ENCODE measurements at regions not wholly inside any gene's neighbourhood (a gene's known extent, or its start where the extent isn't known, plus 50 kb on each side); places are given as distances from the start of the nearest gene placed in this dataset.

DNA sequence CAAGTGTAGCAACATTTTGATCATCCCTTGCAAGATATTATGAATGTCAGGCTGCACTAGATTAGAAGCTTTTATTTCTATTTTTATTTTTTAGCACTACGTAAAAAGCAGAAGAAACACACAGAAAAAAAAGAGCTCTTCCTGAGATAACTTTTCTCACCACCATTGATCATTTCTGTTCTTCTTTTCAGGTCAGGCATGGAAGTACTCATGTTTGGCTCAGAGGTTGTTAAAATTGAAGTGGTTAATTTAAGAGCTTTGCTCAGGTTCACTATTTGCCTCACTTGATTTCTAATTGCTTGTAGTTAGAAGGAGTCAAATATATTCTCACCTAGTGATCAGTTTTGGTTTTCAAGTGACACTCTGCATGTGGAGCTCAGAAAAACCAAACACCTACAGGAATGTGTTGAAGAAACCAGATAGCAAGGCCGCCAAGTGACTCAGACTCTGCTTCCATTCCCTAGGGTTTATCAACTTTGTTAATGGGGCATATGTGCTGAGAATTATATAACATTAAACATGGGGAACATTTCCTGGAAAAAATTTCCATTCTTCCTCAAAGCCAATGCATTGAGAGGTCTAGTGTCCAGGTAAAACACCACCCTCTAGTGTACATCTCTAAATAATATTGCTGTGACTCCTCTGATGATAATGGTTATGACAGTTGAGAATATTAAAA lies 679.8 kb downstream of the CETN3 start:
- ATAC-seq (ENCODE audit: insufficient read depth, low FRiP score) (no peak), DNase-seq (no peak)
- H3K4me1 ChIP-seq (ENCODE audit: control insufficient read depth in 5 of 5, insufficient read depth in 5 of 5, low read length in 5 of 5), result peaks cover 0 to 16% (median 6%) of the 10 kb centered on the region in 5 donors
- 70 to 73% methylated on average over 2 of the region's 2 CpGs for WGBS, 2 donors
- H3K27me3 ChIP-seq (ENCODE audit: control insufficient read depth in 3 of 3, insufficient read depth in 3 of 3, low read length in 2 of 3), result no peaks in the 10 kb centered on the region
- TF ChIP-seq, protein P1, sequence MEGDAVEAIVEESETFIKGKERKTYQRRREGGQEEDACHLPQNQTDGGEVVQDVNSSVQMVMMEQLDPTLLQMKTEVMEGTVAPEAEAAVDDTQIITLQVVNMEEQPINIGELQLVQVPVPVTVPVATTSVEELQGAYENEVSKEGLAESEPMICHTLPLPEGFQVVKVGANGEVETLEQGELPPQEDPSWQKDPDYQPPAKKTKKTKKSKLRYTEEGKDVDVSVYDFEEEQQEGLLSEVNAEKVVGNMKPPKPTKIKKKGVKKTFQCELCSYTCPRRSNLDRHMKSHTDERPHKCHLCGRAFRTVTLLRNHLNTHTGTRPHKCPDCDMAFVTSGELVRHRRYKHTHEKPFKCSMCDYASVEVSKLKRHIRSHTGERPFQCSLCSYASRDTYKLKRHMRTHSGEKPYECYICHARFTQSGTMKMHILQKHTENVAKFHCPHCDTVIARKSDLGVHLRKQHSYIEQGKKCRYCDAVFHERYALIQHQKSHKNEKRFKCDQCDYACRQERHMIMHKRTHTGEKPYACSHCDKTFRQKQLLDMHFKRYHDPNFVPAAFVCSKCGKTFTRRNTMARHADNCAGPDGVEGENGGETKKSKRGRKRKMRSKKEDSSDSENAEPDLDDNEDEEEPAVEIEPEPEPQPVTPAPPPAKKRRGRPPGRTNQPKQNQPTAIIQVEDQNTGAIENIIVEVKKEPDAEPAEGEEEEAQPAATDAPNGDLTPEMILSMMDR (IDR thresholded peaks at IDR 0.05; ENCODE audit: control extremely low read depth, extremely low read depth), result no peak
- H3K9me3 ChIP-seq (ENCODE audit: control insufficient read depth in 4 of 4, insufficient read depth in 3 of 4, low read length in 3 of 4), result no peaks in the 10 kb centered on the region
- no peaks in the 10 kb centered on the region for H3K36me3 ChIP-seq (ENCODE audit: control insufficient read depth in 4 of 4, insufficient read depth in 4 of 4, low read length in 4 of 4)
- H3K9ac ChIP-seq (ENCODE audit: insufficient read depth in 1 of 2, low read length in 2 of 2), result no peak overlapping the region
- H3K27ac ChIP-seq (ENCODE audit: low read depth in 1 of 2, low read length in 1 of 2), result no peak overlapping the region
- no peak overlapping the region for H3K4me3 ChIP-seq

DNA sequence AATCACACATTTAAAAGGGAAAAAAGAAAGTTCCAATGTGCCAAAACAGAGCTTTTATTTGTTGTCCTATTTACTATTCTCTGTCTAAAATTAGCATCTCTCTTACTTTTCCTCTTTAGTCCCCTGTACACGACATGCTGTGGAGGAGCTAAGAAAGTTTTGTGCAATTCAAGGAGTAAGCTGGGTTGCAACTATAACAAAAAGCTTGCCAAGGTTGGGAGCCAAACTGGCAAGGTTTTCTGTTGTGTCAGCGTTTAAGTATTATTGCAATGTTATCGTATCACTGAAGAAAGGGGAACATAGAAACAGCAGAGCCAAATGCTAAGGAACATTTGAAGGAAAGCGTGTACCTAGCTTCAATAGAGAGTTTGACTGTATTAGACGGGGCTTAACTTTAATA lies 680.8 kb downstream of the CETN3 start:
- H3K4me3 ChIP-seq, result no peak overlapping the region

DNA sequence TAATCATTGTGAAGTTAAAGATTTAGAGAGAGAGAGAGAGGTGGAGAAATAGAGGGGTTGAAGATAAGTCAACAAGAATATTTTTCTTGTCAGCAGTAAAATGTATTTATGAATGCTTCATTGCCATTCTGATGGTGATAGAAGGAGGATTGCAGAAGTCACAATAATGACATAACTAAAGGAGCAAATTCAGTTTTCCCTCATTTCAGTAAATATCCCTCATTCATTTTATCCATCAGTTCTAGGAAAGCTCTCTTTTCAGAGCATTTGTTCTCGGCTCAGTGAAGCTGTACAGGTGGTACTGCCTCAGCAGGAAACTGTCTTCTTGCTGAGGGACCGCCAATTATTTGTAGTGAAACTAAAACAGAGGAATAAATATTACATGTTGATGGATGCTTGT lies 681.4 kb downstream of the CETN3 start:
- Histone ChIP-seq H3K4me1 (ENCODE audit: control insufficient read depth in 5 of 5, insufficient read depth in 5 of 5, low read length in 5 of 5) (peaks cover 0 to 16% (median 6%) of the 10 kb centered on the region in 5 donors), H3K9me3 (ENCODE audit: control insufficient read depth in 4 of 4, insufficient read depth in 3 of 4, low read length in 3 of 4) (no peaks in the 10 kb centered on the region), H3K4me3 (no peak overlapping the region), H3K27me3 (ENCODE audit: control insufficient read depth in 3 of 3, insufficient read depth in 3 of 3, low read length in 2 of 3) (no peaks in the 10 kb centered on the region), H3K36me3 (ENCODE audit: control insufficient read depth in 4 of 4, insufficient read depth in 4 of 4, low read length in 4 of 4) (no peaks in the 10 kb centered on the region), H3K9ac (ENCODE audit: insufficient read depth in 1 of 2, low read length in 2 of 2) (no peak overlapping the region), H3K27ac (ENCODE audit: low read depth in 1 of 2, low read length in 1 of 2) (no peak overlapping the region)
- ATAC-seq (ENCODE audit: insufficient read depth, low FRiP score) (no peak), DNase-seq (no peak)
- TF ChIP-seq, protein P1 (IDR thresholded peaks at IDR 0.05; ENCODE audit: control extremely low read depth, extremely low read depth), result no peak
- WGBS, 2 donors, result 70 to 81% methylated on average over 2 of the region's 2 CpGs

More for the DNA sequence above, 680.8 kb downstream of the CETN3 start:
- peak; percentile 19 for ATAC-seq (ENCODE audit: insufficient read depth, low FRiP score)
- Histone ChIP-seq H3K27ac (ENCODE audit: low read depth in 1 of 2, low read length in 1 of 2) (no peak overlapping the region), H3K9me3 (ENCODE audit: control insufficient read depth in 4 of 4, insufficient read depth in 3 of 4, low read length in 3 of 4) (no peaks in the 10 kb centered on the region), H3K4me1 (ENCODE audit: control insufficient read depth in 5 of 5, insufficient read depth in 5 of 5, low read length in 5 of 5) (peaks cover 0 to 16% (median 6%) of the 10 kb centered on the region in 5 donors), H3K36me3 (ENCODE audit: control insufficient read depth in 4 of 4, insufficient read depth in 4 of 4, low read length in 4 of 4) (no peaks in the 10 kb centered on the region), H3K9ac (ENCODE audit: insufficient read depth in 1 of 2, low read length in 2 of 2) (no peak overlapping the region), H3K27me3 (ENCODE audit: control insufficient read depth in 3 of 3, insufficient read depth in 3 of 3, low read length in 2 of 3) (no peaks in the 10 kb centered on the region)
- WGBS, 2 donors, result 37 to 45% methylated on average over 5 of the region's 5 CpGs
- TF ChIP-seq, protein P1 (IDR thresholded peaks at IDR 0.05; ENCODE audit: control extremely low read depth, extremely low read depth), result no peak
- peak; percentile 81 to 96 (median 95) for DNase-seq

Data from lung (tissue), 11 donors.